Osteoblast (primary cell): ENCODE measurements at regions not wholly inside any gene's neighbourhood (a gene's known extent, or its start where the extent isn't known, plus 50 kb on each side); places are given as distances from the start of the nearest gene placed in this dataset.

ENCODE experiments used
- DNase-seq: peaks from one replicate; pipeline ENCODE4 v3.0.0; 2011; ENCODE audit warnings: low spot score, mixed read lengths; ENCODE audit not compliant: insufficient read length; ENCODE audit errors: missing footprints
- H2AFZ ChIP-seq: 2 replicates; pipeline ENCODE4 v1.6.0; 2011; ENCODE audit warnings: mild to moderate bottlenecking, low read length
- H3K27ac ChIP-seq: 2 replicates; pipeline ENCODE4 v1.5.1; 2011; ENCODE audit warnings: mild to moderate bottlenecking, low read depth, low read length, moderate library complexity
- H3K27me3 ChIP-seq: 2 replicates; pipeline ENCODE4 v1.6.0; 2012; ENCODE audit warnings: mild to moderate bottlenecking, control low read depth, inconsistent platforms, low read length, moderate library complexity; ENCODE audit not compliant: insufficient read depth
- H3K36me3 ChIP-seq: 2 replicates; pipeline ENCODE4 v1.5.1; 2011; ENCODE audit warnings: mild to moderate bottlenecking, low read length, control low read depth, moderate library complexity; ENCODE audit not compliant: insufficient read depth
- H3K4me1 ChIP-seq: 2 replicates; pipeline ENCODE4 v1.5.1; 2011; ENCODE audit warnings: mild to moderate bottlenecking, low read length, control low read depth, moderate library complexity; ENCODE audit not compliant: insufficient read depth
- H3K4me2 ChIP-seq: 2 replicates; pipeline ENCODE4 v1.6.0; 2011; ENCODE audit warnings: mild to moderate bottlenecking, low read length; ENCODE audit not compliant: insufficient read depth
- H3K4me3 ChIP-seq: fragments of 200-600 bp; sonication (generic); 3 replicates; pipeline ENCODE4 v1.5.1; 2012; ENCODE audit warnings: mild to moderate bottlenecking, low read length, inconsistent platforms; ENCODE audit not compliant: insufficient read depth
- H3K79me2 ChIP-seq: 2 replicates; pipeline ENCODE4 v1.6.0; 2012; ENCODE audit warnings: mild to moderate bottlenecking, low read length, control low read depth, inconsistent platforms; ENCODE audit not compliant: insufficient read depth
- H3K9me3 ChIP-seq: 2 replicates; pipeline ENCODE4 v1.5.1; 2011; ENCODE audit warnings: low read depth, low read length, control low read depth
- H4K20me1 ChIP-seq: 2 replicates; pipeline ENCODE4 v1.6.0; 2012; ENCODE audit warnings: mild to moderate bottlenecking, low read length, control low read depth; ENCODE audit not compliant: insufficient read depth
- CTCF ChIP-seq: IDR thresholded peaks from 2 replicates; pipeline ENCODE4 v1.5.1; 2011; ENCODE audit warnings: mild to moderate bottlenecking, low read depth, low read length, moderate library complexity; ENCODE audit errors: extremely low read depth

GRCh38 chrX:87890437-87890836 lies 372.8 kb downstream of the KLHL4 start:
- Histone ChIP-seq H3K79me2 (no peaks in the 10 kb centered on the region), H3K27ac (no peak overlapping the region), H3K4me3 (no peak overlapping the region)

GRCh38 chrX:87895421-87895820 lies 377.8 kb downstream of the KLHL4 start:
- Histone ChIP-seq H3K36me3 (no peaks in the 10 kb centered on the region), H2AFZ (no peak overlapping the region), H3K4me2 (no peak overlapping the region), H3K79me2 (no peaks in the 10 kb centered on the region), H3K9me3 (no peaks in the 10 kb centered on the region), H3K4me1 (no peaks in the 10 kb centered on the region), H3K27me3 (no peaks in the 10 kb centered on the region), H3K27ac (no peak overlapping the region), H3K4me3 (no peak overlapping the region), H4K20me1 (no peaks in the 10 kb centered on the region)
- DNase-seq, result no peak
- TF ChIP-seq CTCF, result no peak

More at GRCh38 chrX:87890437-87890836, 372.8 kb downstream of the KLHL4 start:
- TF ChIP-seq CTCF, result no peak
- Histone ChIP-seq H3K4me2 (no peak overlapping the region), H3K27me3 (no peaks in the 10 kb centered on the region), H3K36me3 (no peaks in the 10 kb centered on the region), H2AFZ (no peak overlapping the region), H4K20me1 (no peaks in the 10 kb centered on the region), H3K9me3 (no peaks in the 10 kb centered on the region), H3K4me1 (no peaks in the 10 kb centered on the region)
- DNase-seq, result no peak

GRCh38 chrX:87896057-87896456 lies 378.5 kb downstream of the KLHL4 start:
- no peak overlapping the region for H3K4me3 ChIP-seq
- H3K27me3 ChIP-seq, result no peaks in the 10 kb centered on the region
- TF ChIP-seq CTCF, result no peak
- no peaks in the 10 kb centered on the region for H3K4me1 ChIP-seq
- H4K20me1 ChIP-seq, result no peaks in the 10 kb centered on the region
- H2AFZ ChIP-seq, result no peak overlapping the region
- H3K27ac ChIP-seq, result no peak overlapping the region
- H3K36me3 ChIP-seq, result no peaks in the 10 kb centered on the region
- no peak for DNase-seq
- H3K79me2 ChIP-seq, result no peaks in the 10 kb centered on the region
- no peak overlapping the region for H3K4me2 ChIP-seq
- no peaks in the 10 kb centered on the region for H3K9me3 ChIP-seq

GRCh38 chrX:87900320-87900908 lies 382.8 kb downstream of the KLHL4 start:
- no peaks in the 10 kb centered on the region for H4K20me1 ChIP-seq
- no peak overlapping the region for H3K4me2 ChIP-seq
- no peaks in the 10 kb centered on the region for H3K27me3 ChIP-seq
- H3K9me3 ChIP-seq, result no peaks in the 10 kb centered on the region
- H3K36me3 ChIP-seq, result no peaks in the 10 kb centered on the region
- no peaks in the 10 kb centered on the region for H3K4me1 ChIP-seq
- no peak overlapping the region for H2AFZ ChIP-seq
- no peak overlapping the region for H3K27ac ChIP-seq
- no peaks in the 10 kb centered on the region for H3K79me2 ChIP-seq
- DNase-seq, result no peak
- no peak overlapping the region for H3K4me3 ChIP-seq
- no peak for TF ChIP-seq CTCF
